Colonic mucosa (tissue), 4 donors: ENCODE measurements at regions not wholly inside any gene's neighbourhood (a gene's known extent, or its start where the extent isn't known, plus 50 kb on each side); places are given as distances from the start of the nearest gene placed in this dataset.

Experiments used
- DNase-seq: peaks from one replicate; pipeline ENCODE4 v3.0.0-alpha.2; 2020
- H3K27ac ChIP-seq: fragments of 200-600 bp; one replicate; pipeline ENCODE4 v1.8.0; 2021
- H3K27me3 ChIP-seq: fragments of 200-600 bp; one replicate; pipeline ENCODE4 v1.8.0; 2021
- H3K36me3 ChIP-seq: fragments of 200-600 bp; one replicate; pipeline ENCODE4 v1.8.0; 2021
- H3K4me1 ChIP-seq: fragments of 200-600 bp; one replicate; pipeline ENCODE4 v1.8.0; 2021; ENCODE audit warnings: mild to moderate bottlenecking
- H3K4me3 ChIP-seq: fragments of 200-600 bp; one replicate; pipeline ENCODE4 v1.8.0; 2021
- H3K9ac ChIP-seq, 2 donors: one replicate each; pipeline ENCODE4 v1.7.0; 2013; ENCODE audit warnings: control low read depth in 2 of 2, low read depth in 2 of 2, low read length in 2 of 2
- H3K9me3 ChIP-seq: fragments of 200-600 bp; one replicate; pipeline ENCODE4 v1.8.0; 2021
- CTCF ChIP-seq: fragments of 200-600 bp; IDR thresholded peaks from one replicate; pipeline ENCODE4 v1.8.0; 2022; ENCODE audit warnings: antibody characterized with exemption, mild to moderate bottlenecking
- intact Hi-C: fragments of 100-400 bp; cut with DNase I; formaldehyde crosslinking; loops from one replicate; pipeline ENCODE4 v1.14.1; 2022
- donor health status: healthy.
- donor health status: DM: no; HTN: no; CAD: no.
- donor health status: DM: no; HTN: no; CAD: no.

GRCh38 chr3:162641317-162641716, 1144.7 kb downstream of the OTOL1 start:
- no peak overlapping the region for H3K27ac ChIP-seq
- H3K36me3 ChIP-seq: no peaks in the 10 kb centered on the region
- DNase-seq: no peak
- H3K4me1 ChIP-seq: no peaks in the 10 kb centered on the region
- no peak overlapping the region for H3K9ac ChIP-seq
- no peaks in the 10 kb centered on the region for H3K27me3 ChIP-seq
- no peak overlapping the region for H3K4me3 ChIP-seq
- no peak for TF ChIP-seq CTCF
- intact Hi-C loops: no loop called here
- no peaks in the 10 kb centered on the region for H3K9me3 ChIP-seq

- no peak for TF ChIP-seq CTCF
- no peak for DNase-seq
- H3K9me3 ChIP-seq: no peaks in the 10 kb centered on the region
- no peaks in the 10 kb centered on the region for H3K36me3 ChIP-seq
- H3K27me3 ChIP-seq: no peaks in the 10 kb centered on the region
- H3K4me1 ChIP-seq: no peaks in the 10 kb centered on the region
- H3K4me3 ChIP-seq: no peak overlapping the region
- H3K9ac ChIP-seq: no peak overlapping the region
- intact Hi-C loops: no loop called here
- H3K27ac ChIP-seq: no peak overlapping the region
Observed at GRCh38 chr3:162641907-162642306, 1145.3 kb downstream of the OTOL1 start.

GRCh38 chr3:162643245-162643644, 1146.6 kb downstream of the OTOL1 start:
- no peaks in the 10 kb centered on the region for H3K4me1 ChIP-seq
- TF ChIP-seq CTCF: no peak

GRCh38 chr3:162647321-162647720, 1150.7 kb downstream of the OTOL1 start:
- intact Hi-C loops: no loop called here

More at GRCh38 chr3:162643245-162643644, 1146.6 kb downstream of the OTOL1 start:
- H3K27ac ChIP-seq: no peak overlapping the region
- DNase-seq: no peak
- intact Hi-C loops: no loop called here
- H3K9me3 ChIP-seq: no peaks in the 10 kb centered on the region
- no peaks in the 10 kb centered on the region for H3K36me3 ChIP-seq
- no peaks in the 10 kb centered on the region for H3K27me3 ChIP-seq
- H3K9ac ChIP-seq: no peak overlapping the region
- H3K4me3 ChIP-seq: no peak overlapping the region

GRCh38 chr3:162658003-162658402, 1161.4 kb downstream of the OTOL1 start:
- Histone ChIP-seq H3K9me3 (no peaks in the 10 kb centered on the region), H3K9ac (no peak overlapping the region), H3K36me3 (no peaks in the 10 kb centered on the region), H3K27ac (no peak overlapping the region), H3K4me3 (no peak overlapping the region), H3K4me1 (no peaks in the 10 kb centered on the region), H3K27me3 (no peaks in the 10 kb centered on the region)
- TF ChIP-seq CTCF: no peak
- DNase-seq: no peak
- intact Hi-C loops: no loop called here

More at GRCh38 chr3:162647321-162647720, 1150.7 kb downstream of the OTOL1 start:
- no peak overlapping the region for H3K27ac ChIP-seq
- H3K4me1 ChIP-seq: no peaks in the 10 kb centered on the region
- TF ChIP-seq CTCF: no peak
- no peaks in the 10 kb centered on the region for H3K36me3 ChIP-seq
- no peak overlapping the region for H3K4me3 ChIP-seq
- no peak for DNase-seq
- H3K9me3 ChIP-seq: no peaks in the 10 kb centered on the region
- no peaks in the 10 kb centered on the region for H3K27me3 ChIP-seq
- no peak overlapping the region for H3K9ac ChIP-seq
